DND-41 (cell line): ENCODE measurements at regions not wholly inside any gene's neighbourhood (a gene's known extent, or its start where the extent isn't known, plus 50 kb on each side); places are given as distances from the start of the nearest gene placed in this dataset.

Experiments used
- EZH2 ChIP-seq: IDR thresholded peaks from 3 replicates; pipeline ENCODE4 v1.6.1; 2012; ENCODE audit warnings: borderline replicate concordance, low read depth, mild to moderate bottlenecking, moderate library complexity, low read length, inconsistent platforms; ENCODE audit not compliant: severe bottlenecking
- TF ChIP-seq, protein P1 (sequence below): IDR thresholded peaks from 2 replicates; pipeline ENCODE4 v1.5.1; 2012; ENCODE audit warnings: borderline replicate concordance, low read length, moderate library complexity, mild to moderate bottlenecking; ENCODE audit not compliant: poor library complexity, severe bottlenecking; ENCODE audit errors: extremely low read depth

DNA sequence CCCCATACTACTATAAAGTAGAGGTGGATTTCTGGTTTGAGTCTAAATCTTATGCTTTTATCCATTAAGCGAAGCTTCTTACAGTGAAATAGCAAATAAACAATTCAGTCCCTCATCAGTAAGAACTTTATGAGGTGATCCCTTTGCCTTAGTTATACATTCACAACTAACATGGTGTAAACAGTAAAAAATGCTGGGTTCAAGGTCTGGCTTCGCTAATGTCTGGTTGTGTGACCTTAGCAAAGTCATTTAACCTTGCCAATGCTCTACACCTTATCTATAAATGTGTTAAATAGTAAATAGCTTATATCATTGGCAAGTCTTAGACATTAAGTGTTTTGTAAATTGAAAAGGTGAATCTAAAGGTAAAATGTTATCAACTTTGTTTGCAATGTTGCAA is 475.4 kb downstream of the LMO4 start:
- TF ChIP-seq EZH2: no peak
- TF ChIP-seq, protein P1, sequence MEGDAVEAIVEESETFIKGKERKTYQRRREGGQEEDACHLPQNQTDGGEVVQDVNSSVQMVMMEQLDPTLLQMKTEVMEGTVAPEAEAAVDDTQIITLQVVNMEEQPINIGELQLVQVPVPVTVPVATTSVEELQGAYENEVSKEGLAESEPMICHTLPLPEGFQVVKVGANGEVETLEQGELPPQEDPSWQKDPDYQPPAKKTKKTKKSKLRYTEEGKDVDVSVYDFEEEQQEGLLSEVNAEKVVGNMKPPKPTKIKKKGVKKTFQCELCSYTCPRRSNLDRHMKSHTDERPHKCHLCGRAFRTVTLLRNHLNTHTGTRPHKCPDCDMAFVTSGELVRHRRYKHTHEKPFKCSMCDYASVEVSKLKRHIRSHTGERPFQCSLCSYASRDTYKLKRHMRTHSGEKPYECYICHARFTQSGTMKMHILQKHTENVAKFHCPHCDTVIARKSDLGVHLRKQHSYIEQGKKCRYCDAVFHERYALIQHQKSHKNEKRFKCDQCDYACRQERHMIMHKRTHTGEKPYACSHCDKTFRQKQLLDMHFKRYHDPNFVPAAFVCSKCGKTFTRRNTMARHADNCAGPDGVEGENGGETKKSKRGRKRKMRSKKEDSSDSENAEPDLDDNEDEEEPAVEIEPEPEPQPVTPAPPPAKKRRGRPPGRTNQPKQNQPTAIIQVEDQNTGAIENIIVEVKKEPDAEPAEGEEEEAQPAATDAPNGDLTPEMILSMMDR: no peak
